Keratinocyte (primary cell): ENCODE measurements at regions not wholly inside any gene's neighbourhood (a gene's known extent, or its start where the extent isn't known, plus 50 kb on each side); places are given as distances from the start of the nearest gene placed in this dataset.

Experiments
- DNase-seq: peaks from one replicate; pipeline ENCODE4 v3.0.0-alpha.2; 2011; ENCODE audit warnings: low read depth, missing footprints, low spot score
- FAIRE-seq: peaks from 2 replicates; lab custom pipeline; 2011; peaks lifted over from hg19 to GRCh38; lab: Jason Lieb, UNC
- H2AFZ ChIP-seq: 2 replicates; pipeline ENCODE4 v1.6.0; 2012; ENCODE audit warnings: low read length, control low read depth, inconsistent platforms; ENCODE audit not compliant: control insufficient read depth
- H3K27ac ChIP-seq: 2 replicates; pipeline ENCODE4 v1.5.1; 2011; ENCODE audit warnings: low read length; ENCODE audit not compliant: control insufficient read depth, insufficient read depth
- H3K27me3 ChIP-seq: 3 replicates; pipeline ENCODE4 v1.6.0; 2011; ENCODE audit warnings: low read length; ENCODE audit not compliant: control insufficient read depth, insufficient read depth; ENCODE audit errors: extremely low read depth
- H3K36me3 ChIP-seq, 2 experiments: 2 replicates in 1 of 2; 3 replicates in 1 of 2; pipeline ENCODE4 v1.5.1; 2011; ENCODE audit warnings: low read length in 2 of 2, mild to moderate bottlenecking in 1 of 2; ENCODE audit not compliant: control insufficient read depth in 2 of 2, insufficient read depth in 2 of 2; ENCODE audit errors: extremely low read depth in 1 of 2
- H3K4me1 ChIP-seq: 3 replicates; pipeline ENCODE4 v1.5.1; 2011; ENCODE audit warnings: low read length; ENCODE audit not compliant: control insufficient read depth, insufficient read depth; ENCODE audit errors: extremely low read depth
- H3K4me2 ChIP-seq: 3 replicates; pipeline ENCODE4 v1.6.0; 2011; ENCODE audit warnings: low read depth, low read length; ENCODE audit not compliant: control insufficient read depth, insufficient read depth; ENCODE audit errors: extremely low read depth
- H3K4me3 ChIP-seq, 3 experiments: fragments of 200-600 bp in 1 of 3; sonication (generic) in 1 of 3; 2 replicates in 2 of 3; 3 replicates in 1 of 3; pipeline ENCODE4 v1.5.1; 2011 to 2016; ENCODE audit warnings: low read length in 3 of 3, mild to moderate bottlenecking in 3 of 3, control low read depth in 2 of 3, inconsistent platforms in 1 of 3, low read depth in 1 of 3, mixed read lengths in 1 of 3, mixed run types in 1 of 3, moderate library complexity in 1 of 3; ENCODE audit not compliant: control insufficient read depth in 2 of 3, insufficient read depth in 2 of 3; ENCODE audit errors: extremely low read depth in 1 of 3
- H3K79me2 ChIP-seq: 2 replicates; pipeline ENCODE4 v1.6.0; 2012; ENCODE audit warnings: low read length; ENCODE audit not compliant: control insufficient read depth, insufficient read depth
- H3K9ac ChIP-seq: 3 replicates; pipeline ENCODE4 v1.6.0; 2011; ENCODE audit warnings: low read length; ENCODE audit not compliant: control insufficient read depth, insufficient read depth; ENCODE audit errors: extremely low read depth
- H3K9me1 ChIP-seq: 3 replicates; pipeline ENCODE4 v1.6.0; 2011; ENCODE audit warnings: low read length; ENCODE audit not compliant: control insufficient read depth, insufficient read depth; ENCODE audit errors: extremely low read depth
- H3K9me3 ChIP-seq: 2 replicates; pipeline ENCODE4 v1.5.1; 2012; ENCODE audit warnings: low read depth, low read length; ENCODE audit not compliant: control insufficient read depth
- H4K20me1 ChIP-seq: 3 replicates; pipeline ENCODE4 v1.6.0; 2011; ENCODE audit warnings: low read length; ENCODE audit not compliant: control insufficient read depth, insufficient read depth; ENCODE audit errors: extremely low read depth
- CTCF ChIP-seq, 3 experiments: IDR thresholded peaks in 1 of 3; conservative IDR thresholded peaks in 1 of 3; optimal IDR thresholded peaks in 1 of 3; 2 replicates in 2 of 3; 3 replicates in 1 of 3; pipeline versions ENCODE3 to v1.5.1; 2011; ENCODE audit warnings: low read length in 3 of 3, mild to moderate bottlenecking in 3 of 3, moderate library complexity in 2 of 3, control low read depth in 1 of 3, inconsistent platforms in 1 of 3; ENCODE audit not compliant: insufficient read depth in 2 of 3; ENCODE audit errors: extremely low read depth in 1 of 3
- EZH2 ChIP-seq: IDR thresholded peaks from one replicate; pipeline ENCODE4 v1.6.1; 2012; ENCODE audit warnings: inconsistent platforms, mild to moderate bottlenecking, low read length, moderate library complexity
- dilution Hi-C: fragments of 300-500 bp; cut with MboI; formaldehyde crosslinking; loops from one replicate; pipeline ENCODE4 v1.7.0; 2020; ENCODE audit warnings: low sequenced_read_pairs; ENCODE audit not compliant: extremely low pct_ligation_motif_present

- H3K9me3 ChIP-seq, result no peaks in the 10 kb centered on the region
- no peaks in the 10 kb centered on the region for H3K79me2 ChIP-seq
- dilution Hi-C loops, result no loop called here
- no peak for TF ChIP-seq EZH2
- no peak for TF ChIP-seq CTCF (optimal IDR thresholded peaks at IDR 0.05 in 1 of 3, IDR thresholded peaks at IDR 0.05 in 1 of 3, conservative IDR thresholded peaks at IDR 0.05 in 1 of 3; ENCODE audit: extremely low read depth in 1 of 3, insufficient read depth in 2 of 3, low read length in 3 of 3)
- H4K20me1 ChIP-seq, result no peaks in the 10 kb centered on the region
- no peaks in the 10 kb centered on the region for H3K27me3 ChIP-seq
- no peak overlapping the region for H3K9ac ChIP-seq
- DNase-seq (no peak), FAIRE-seq (no peak)
- H2AFZ ChIP-seq, result no peak overlapping the region
- no peak overlapping the region for H3K27ac ChIP-seq
- H3K4me1 ChIP-seq, result peaks cover 6% of the 10 kb centered on the region
- no peaks in the 10 kb centered on the region for H3K9me1 ChIP-seq
- H3K4me2 ChIP-seq, result no peak overlapping the region
- no peak overlapping the region for H3K4me3 ChIP-seq
- H3K36me3 ChIP-seq, result no peaks in the 10 kb centered on the region
These were observed 617.2 kb downstream of the MED13L start for GRCh38 chr12:115660211-115660805.

- Histone ChIP-seq H3K27ac (no peak overlapping the region), H3K4me1 (peaks cover 6% of the 10 kb centered on the region), H3K4me2 (no peak overlapping the region), H3K9ac (no peak overlapping the region), H4K20me1 (no peaks in the 10 kb centered on the region), H2AFZ (no peak overlapping the region), H3K27me3 (no peaks in the 10 kb centered on the region), H3K9me3 (no peaks in the 10 kb centered on the region), H3K36me3 (no peaks in the 10 kb centered on the region), H3K4me3 (no peak overlapping the region), H3K9me1 (no peaks in the 10 kb centered on the region), H3K79me2 (no peaks in the 10 kb centered on the region)
- TF ChIP-seq EZH2, result no peak
- TF ChIP-seq CTCF (optimal IDR thresholded peaks at IDR 0.05 in 1 of 3, IDR thresholded peaks at IDR 0.05 in 1 of 3, conservative IDR thresholded peaks at IDR 0.05 in 1 of 3; ENCODE audit: extremely low read depth in 1 of 3, insufficient read depth in 2 of 3, low read length in 3 of 3), result no peak
- DNase-seq, result no peak
- no peak for FAIRE-seq
- dilution Hi-C loops, result no loop called here
These were observed 618.1 kb downstream of the MED13L start for GRCh38 chr12:115659422-115659821.
